Uterus (tissue), 3 donors: ENCODE measurements at regions not wholly inside any gene's neighbourhood (a gene's known extent, or its start where the extent isn't known, plus 50 kb on each side); places are given as distances from the start of the nearest gene placed in this dataset.

ENCODE experiments used
- DNase-seq, 2 donors: peaks; one replicate each; pipeline ENCODE4 v3.0.0-alpha.2; 2019 to 2020
- H3K27ac ChIP-seq, 2 donors: fragments of 200-600 bp; sonication (generic); 1 replicate in 1 of 2; 2 replicates in 1 of 2; pipeline ENCODE4 v1.5.1; 2016 to 2018
- H3K27me3 ChIP-seq, 2 donors: fragments of 200-600 bp; sonication (generic); one replicate each; pipeline ENCODE4 v1.5.1; 2018 to 2019; ENCODE audit warnings: control low read depth in 1 of 2
- H3K36me3 ChIP-seq, 2 donors: fragments of 200-600 bp; sonication (generic); one replicate each; pipeline ENCODE4 v1.5.1; 2019; ENCODE audit warnings: control low read depth in 1 of 2
- H3K4me1 ChIP-seq, 2 donors: fragments of 200-600 bp; sonication (generic); one replicate each; pipeline ENCODE4 v1.5.1; 2018 to 2019; ENCODE audit warnings: control low read depth in 1 of 2
- H3K4me3 ChIP-seq, 2 donors: fragments of 200-600 bp; sonication (generic); 1 replicate in 1 of 2; 2 replicates in 1 of 2; pipeline ENCODE4 v1.5.1; 2018 to 2019; ENCODE audit warnings: mild to moderate bottlenecking in 1 of 2
- H3K9me3 ChIP-seq, 2 donors: fragments of 200-600 bp; sonication (generic); one replicate each; pipeline ENCODE4 v1.5.1; 2019; ENCODE audit warnings: control low read depth in 1 of 2
- CTCF ChIP-seq, 4 experiments: fragments of 200-600 bp in 2 of 4; fragments of 450-650 bp in 2 of 4; sonication (generic) in 2 of 4; IDR thresholded peaks; one replicate each; pipeline ENCODE4 v1.5.1; 2016 to 2019; ENCODE audit warnings: antibody characterized with exemption in 4 of 4, mild to moderate bottlenecking in 2 of 4, moderate library complexity in 1 of 4
- POLR2A ChIP-seq, 2 donors: fragments of 450-650 bp; IDR thresholded peaks; one replicate each; pipeline ENCODE4 v1.6.1; 2016; ENCODE audit warnings: antibody characterized with exemption in 2 of 2, mild to moderate bottlenecking in 1 of 2, moderate library complexity in 1 of 2
- intact Hi-C: fragments of 100-400 bp; cut with DNase I; formaldehyde crosslinking; loops from one replicate; pipeline ENCODE4 v1.15.1; 2023; ENCODE audit warnings: low total_unique reads
- donor health status: DM: yes; HTN: yes; CAD: no.

- Histone ChIP-seq H3K27ac (no peak overlapping the region), H3K36me3 (no peaks in the 10 kb centered on the region), H3K4me1 (no peaks in the 10 kb centered on the region), H3K4me3 (no peak overlapping the region), H3K9me3 (no peaks in the 10 kb centered on the region), H3K27me3 (no peaks in the 10 kb centered on the region)
- intact Hi-C loops: no loop called here
- no peak for DNase-seq
- TF ChIP-seq CTCF (IDR thresholded peaks at IDR 0.05) (no peak), POLR2A (IDR thresholded peaks at IDR 0.05) (no peak)
Measured at GRCh38 chr3:154851644-154852043, 228.5 kb upstream of the MME start.

- no peak overlapping the region for H3K4me3 ChIP-seq
- H3K27me3 ChIP-seq: no peaks in the 10 kb centered on the region
- TF ChIP-seq CTCF (IDR thresholded peaks at IDR 0.05) (no peak), POLR2A (IDR thresholded peaks at IDR 0.05) (no peak)
- H3K4me1 ChIP-seq: no peaks in the 10 kb centered on the region
- no peaks in the 10 kb centered on the region for H3K36me3 ChIP-seq
- H3K9me3 ChIP-seq: no peaks in the 10 kb centered on the region
- intact Hi-C loops: no loop called here
- no peak overlapping the region for H3K27ac ChIP-seq
- DNase-seq: no peak
Measured at GRCh38 chr3:154850921-154851320, 229.2 kb upstream of the MME start.

- Histone ChIP-seq H3K27ac (no peak overlapping the region), H3K4me1 (no peaks in the 10 kb centered on the region), H3K9me3 (no peaks in the 10 kb centered on the region), H3K36me3 (no peaks in the 10 kb centered on the region), H3K27me3 (no peaks in the 10 kb centered on the region), H3K4me3 (no peak overlapping the region)
- DNase-seq: no peak
- intact Hi-C loops: no loop called here
- TF ChIP-seq POLR2A (IDR thresholded peaks at IDR 0.05) (no peak), CTCF (IDR thresholded peaks at IDR 0.05) (no peak)
Measured at GRCh38 chr3:154849408-154849807, 230.7 kb upstream of the MME start.

GRCh38 chr3:154844863-154845262 is 235.3 kb upstream of the MME start:
- no peak for DNase-seq
- Histone ChIP-seq H3K9me3 (no peaks in the 10 kb centered on the region), H3K36me3 (no peaks in the 10 kb centered on the region), H3K27ac (no peak overlapping the region), H3K27me3 (no peaks in the 10 kb centered on the region), H3K4me1 (no peaks in the 10 kb centered on the region), H3K4me3 (no peak overlapping the region)
- intact Hi-C loops: no loop called here
- TF ChIP-seq POLR2A (IDR thresholded peaks at IDR 0.05) (no peak), CTCF (IDR thresholded peaks at IDR 0.05) (no peak)

GRCh38 chr3:154843647-154844046 is 236.5 kb upstream of the MME start:
- Histone ChIP-seq H3K27ac (no peak overlapping the region), H3K9me3 (no peaks in the 10 kb centered on the region), H3K36me3 (no peaks in the 10 kb centered on the region), H3K4me3 (no peak overlapping the region), H3K27me3 (no peaks in the 10 kb centered on the region), H3K4me1 (no peaks in the 10 kb centered on the region)
- TF ChIP-seq CTCF (IDR thresholded peaks at IDR 0.05): no peak
- no peak for TF ChIP-seq POLR2A (IDR thresholded peaks at IDR 0.05)
- intact Hi-C loops: no loop called here
- no peak for DNase-seq
